HCT116 (cell line): ENCODE measurements at regions not wholly inside any gene's neighbourhood (a gene's known extent, or its start where the extent isn't known, plus 50 kb on each side); places are given as distances from the start of the nearest gene placed in this dataset.

Experiments used
- EZH2 ChIP-seq: fragments of 200-600 bp; sonication (generic); IDR thresholded peaks from 2 replicates; pipeline ENCODE4 v1.6.1; 2017; ENCODE audit warnings: antibody characterized with exemption, mixed run types
- POLR2A ChIP-seq: IDR thresholded peaks from 2 replicates; pipeline ENCODE4 v1.7.0; 2011; ENCODE audit warnings: borderline replicate concordance; ENCODE audit not compliant: insufficient read depth, insufficient read length; ENCODE audit errors: extremely low read depth
- POLR2AphosphoS5 ChIP-seq: IDR thresholded peaks from 2 replicates; pipeline ENCODE4 v1.6.1; 2011; ENCODE audit warnings: mild to moderate bottlenecking, low read depth, low read length, moderate library complexity
- SIN3A ChIP-seq: IDR thresholded peaks from 2 replicates; pipeline ENCODE4 v1.6.1; 2012; ENCODE audit warnings: low read depth
- SP1 ChIP-seq: IDR thresholded peaks from 2 replicates; pipeline ENCODE4 v1.6.1; 2012; ENCODE audit warnings: low read depth
- YY1 ChIP-seq: IDR thresholded peaks from 2 replicates; pipeline ENCODE4 v1.6.1; 2011; ENCODE audit warnings: low read length, low read depth, moderate library complexity, mild to moderate bottlenecking; ENCODE audit not compliant: insufficient replicate concordance; ENCODE audit errors: extremely low read depth
- ZBTB33 ChIP-seq: IDR thresholded peaks from 2 replicates; pipeline ENCODE4 v1.6.1; 2011; ENCODE audit warnings: mild to moderate bottlenecking, low read length, moderate library complexity; ENCODE audit not compliant: insufficient replicate concordance; ENCODE audit errors: extremely low read depth
- ZNF274 ChIP-seq: fragments of 200-500 bp; sonication (Bioruptor generic); IDR thresholded peaks from 2 replicates; pipeline ENCODE4 v1.6.1; 2014; ENCODE audit warnings: mild to moderate bottlenecking, low read depth, low read length, inconsistent platforms
- TF ChIP-seq, protein P1 (sequence below): IDR thresholded peaks from 2 replicates; pipeline ENCODE4 v1.6.1; 2012; ENCODE audit warnings: low read depth
- TF ChIP-seq, protein P2 (sequence below), 3 experiments: fragments of 200-600 bp in 1 of 3; sonication (generic) in 1 of 3; IDR thresholded peaks in 2 of 3; conservative IDR thresholded peaks in 1 of 3; 2 replicates each; pipeline ENCODE4 v1.5.1; 2012 to 2017; ENCODE audit warnings: low read depth in 2 of 3, low read length in 2 of 3, antibody characterized with exemption in 1 of 3, borderline replicate concordance in 1 of 3, control low read depth in 1 of 3, mild to moderate bottlenecking in 1 of 3, mixed read lengths in 1 of 3, mixed run types in 1 of 3, moderate library complexity in 1 of 3; ENCODE audit not compliant: insufficient read depth in 1 of 3
- TF ChIP-seq, protein P3 (sequence below): IDR thresholded peaks from 2 replicates; pipeline ENCODE4 v1.6.1; 2012

DNA sequence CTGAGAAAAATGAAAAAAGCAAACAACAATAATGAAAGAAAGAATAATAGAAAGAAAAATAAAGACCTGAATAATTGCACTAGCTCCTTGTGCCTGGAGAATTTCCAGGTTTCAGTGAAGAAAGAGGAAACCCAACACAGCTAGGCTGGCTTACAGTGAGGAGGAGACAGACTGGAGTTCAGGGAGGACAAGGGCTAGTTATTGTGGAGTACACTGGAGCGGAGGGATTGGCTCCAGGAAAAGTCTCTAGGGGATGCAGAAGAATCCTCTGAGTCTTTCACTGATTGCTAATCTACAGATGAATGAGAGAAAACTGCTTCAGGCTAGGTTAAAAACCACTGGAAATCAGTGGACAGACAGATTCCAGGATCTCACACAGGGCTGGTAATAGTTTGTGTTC, 163.6 kb upstream of the RBMS1 start:
- TF ChIP-seq ZNF274 (no peak), POLR2AphosphoS5 (no peak), SIN3A (no peak), YY1 (no peak), ZBTB33 (no peak), EZH2 (no peak), POLR2A (no peak), SP1 (no peak)
- TF ChIP-seq, protein P1, sequence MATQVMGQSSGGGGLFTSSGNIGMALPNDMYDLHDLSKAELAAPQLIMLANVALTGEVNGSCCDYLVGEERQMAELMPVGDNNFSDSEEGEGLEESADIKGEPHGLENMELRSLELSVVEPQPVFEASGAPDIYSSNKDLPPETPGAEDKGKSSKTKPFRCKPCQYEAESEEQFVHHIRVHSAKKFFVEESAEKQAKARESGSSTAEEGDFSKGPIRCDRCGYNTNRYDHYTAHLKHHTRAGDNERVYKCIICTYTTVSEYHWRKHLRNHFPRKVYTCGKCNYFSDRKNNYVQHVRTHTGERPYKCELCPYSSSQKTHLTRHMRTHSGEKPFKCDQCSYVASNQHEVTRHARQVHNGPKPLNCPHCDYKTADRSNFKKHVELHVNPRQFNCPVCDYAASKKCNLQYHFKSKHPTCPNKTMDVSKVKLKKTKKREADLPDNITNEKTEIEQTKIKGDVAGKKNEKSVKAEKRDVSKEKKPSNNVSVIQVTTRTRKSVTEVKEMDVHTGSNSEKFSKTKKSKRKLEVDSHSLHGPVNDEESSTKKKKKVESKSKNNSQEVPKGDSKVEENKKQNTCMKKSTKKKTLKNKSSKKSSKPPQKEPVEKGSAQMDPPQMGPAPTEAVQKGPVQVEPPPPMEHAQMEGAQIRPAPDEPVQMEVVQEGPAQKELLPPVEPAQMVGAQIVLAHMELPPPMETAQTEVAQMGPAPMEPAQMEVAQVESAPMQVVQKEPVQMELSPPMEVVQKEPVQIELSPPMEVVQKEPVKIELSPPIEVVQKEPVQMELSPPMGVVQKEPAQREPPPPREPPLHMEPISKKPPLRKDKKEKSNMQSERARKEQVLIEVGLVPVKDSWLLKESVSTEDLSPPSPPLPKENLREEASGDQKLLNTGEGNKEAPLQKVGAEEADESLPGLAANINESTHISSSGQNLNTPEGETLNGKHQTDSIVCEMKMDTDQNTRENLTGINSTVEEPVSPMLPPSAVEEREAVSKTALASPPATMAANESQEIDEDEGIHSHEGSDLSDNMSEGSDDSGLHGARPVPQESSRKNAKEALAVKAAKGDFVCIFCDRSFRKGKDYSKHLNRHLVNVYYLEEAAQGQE, result no peak
- TF ChIP-seq, protein P2, sequence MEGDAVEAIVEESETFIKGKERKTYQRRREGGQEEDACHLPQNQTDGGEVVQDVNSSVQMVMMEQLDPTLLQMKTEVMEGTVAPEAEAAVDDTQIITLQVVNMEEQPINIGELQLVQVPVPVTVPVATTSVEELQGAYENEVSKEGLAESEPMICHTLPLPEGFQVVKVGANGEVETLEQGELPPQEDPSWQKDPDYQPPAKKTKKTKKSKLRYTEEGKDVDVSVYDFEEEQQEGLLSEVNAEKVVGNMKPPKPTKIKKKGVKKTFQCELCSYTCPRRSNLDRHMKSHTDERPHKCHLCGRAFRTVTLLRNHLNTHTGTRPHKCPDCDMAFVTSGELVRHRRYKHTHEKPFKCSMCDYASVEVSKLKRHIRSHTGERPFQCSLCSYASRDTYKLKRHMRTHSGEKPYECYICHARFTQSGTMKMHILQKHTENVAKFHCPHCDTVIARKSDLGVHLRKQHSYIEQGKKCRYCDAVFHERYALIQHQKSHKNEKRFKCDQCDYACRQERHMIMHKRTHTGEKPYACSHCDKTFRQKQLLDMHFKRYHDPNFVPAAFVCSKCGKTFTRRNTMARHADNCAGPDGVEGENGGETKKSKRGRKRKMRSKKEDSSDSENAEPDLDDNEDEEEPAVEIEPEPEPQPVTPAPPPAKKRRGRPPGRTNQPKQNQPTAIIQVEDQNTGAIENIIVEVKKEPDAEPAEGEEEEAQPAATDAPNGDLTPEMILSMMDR (IDR thresholded peaks at IDR 0.05 in 2 of 3, conservative IDR thresholded peaks at IDR 0.05 in 1 of 3; ENCODE audit: borderline replicate concordance in 1 of 3, insufficient read depth in 1 of 3, low read depth in 2 of 3, low read length in 2 of 3), result no peak
- TF ChIP-seq, protein P3, sequence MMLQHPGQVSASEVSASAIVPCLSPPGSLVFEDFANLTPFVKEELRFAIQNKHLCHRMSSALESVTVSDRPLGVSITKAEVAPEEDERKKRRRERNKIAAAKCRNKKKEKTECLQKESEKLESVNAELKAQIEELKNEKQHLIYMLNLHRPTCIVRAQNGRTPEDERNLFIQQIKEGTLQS, result no peak
